ENCODE measurements at regions not wholly inside any gene's neighbourhood (a gene's known extent, or its start where the extent isn't known, plus 50 kb on each side); places are given as distances from the start of the nearest gene placed in this dataset.

- H3K27ac ChIP-seq, result no peak overlapping the region
- H3K4me3 ChIP-seq, result no peak overlapping the region
- no peak for ATAC-seq (ENCODE audit: insufficient number of reproducible peaks, low FRiP score, low read depth)
- TF ChIP-seq CTCF (IDR thresholded peaks at IDR 0.05), result no peak
- H3K9me3 ChIP-seq, result no peaks in the 10 kb centered on the region
- H3K4me1 ChIP-seq (ENCODE audit: control insufficient read depth in 1 of 2, low read depth in 2 of 2), result no peaks in the 10 kb centered on the region
- DNase-seq (ENCODE audit: low spot score), result no peak
- H3K27me3 ChIP-seq (replicated peaks; ENCODE audit: insufficient read depth), result no peaks in the 10 kb centered on the region
- H3K36me3 ChIP-seq, result no peaks in the 10 kb centered on the region
Observed at GRCh38 chr9:95586326-95586725, 69.6 kb upstream of the PTCH1 start.

- Histone ChIP-seq H3K4me3 (no peak overlapping the region), H3K9me3 (no peaks in the 10 kb centered on the region), H3K27me3 (replicated peaks; ENCODE audit: insufficient read depth) (no peaks in the 10 kb centered on the region), H3K36me3 (no peaks in the 10 kb centered on the region), H3K4me1 (ENCODE audit: control insufficient read depth in 1 of 2, low read depth in 2 of 2) (no peaks in the 10 kb centered on the region), H3K27ac (no peak overlapping the region)
- no peak for TF ChIP-seq CTCF (IDR thresholded peaks at IDR 0.05)
- no peak for DNase-seq (ENCODE audit: low spot score)
- no peak for ATAC-seq (ENCODE audit: insufficient number of reproducible peaks, low FRiP score, low read depth)
Observed at GRCh38 chr9:95585824-95586223, 69.1 kb upstream of the PTCH1 start.

GRCh38 chr9:95584176-95584575 is 67.4 kb upstream of the PTCH1 start:
- Histone ChIP-seq H3K27ac (no peak overlapping the region), H3K36me3 (no peaks in the 10 kb centered on the region), H3K27me3 (replicated peaks; ENCODE audit: insufficient read depth) (no peaks in the 10 kb centered on the region), H3K4me3 (no peak overlapping the region), H3K4me1 (ENCODE audit: control insufficient read depth in 1 of 2, low read depth in 2 of 2) (no peaks in the 10 kb centered on the region), H3K9me3 (no peaks in the 10 kb centered on the region)
- ATAC-seq (ENCODE audit: insufficient number of reproducible peaks, low FRiP score, low read depth) (no peak), DNase-seq (ENCODE audit: low spot score) (no peak)
- no peak for TF ChIP-seq CTCF (IDR thresholded peaks at IDR 0.05)

- H3K27ac ChIP-seq, result no peak overlapping the region
- TF ChIP-seq CTCF (IDR thresholded peaks at IDR 0.05), result no peak
- H3K36me3 ChIP-seq, result no peaks in the 10 kb centered on the region
- H3K4me1 ChIP-seq (ENCODE audit: control insufficient read depth in 1 of 2, low read depth in 2 of 2), result no peaks in the 10 kb centered on the region
- DNase-seq (ENCODE audit: low spot score) (no peak), ATAC-seq (ENCODE audit: insufficient number of reproducible peaks, low FRiP score, low read depth) (no peak)
- H3K9me3 ChIP-seq, result no peaks in the 10 kb centered on the region
- H3K27me3 ChIP-seq (replicated peaks; ENCODE audit: insufficient read depth), result no peaks in the 10 kb centered on the region
- no peak overlapping the region for H3K4me3 ChIP-seq
Observed at GRCh38 chr9:95581900-95582299, 65.1 kb upstream of the PTCH1 start.

- no peak for TF ChIP-seq CTCF (IDR thresholded peaks at IDR 0.05)
- Histone ChIP-seq H3K9me3 (no peaks in the 10 kb centered on the region), H3K4me3 (no peak overlapping the region), H3K27me3 (replicated peaks; ENCODE audit: insufficient read depth) (no peaks in the 10 kb centered on the region), H3K36me3 (no peaks in the 10 kb centered on the region), H3K4me1 (ENCODE audit: control insufficient read depth in 1 of 2, low read depth in 2 of 2) (no peaks in the 10 kb centered on the region), H3K27ac (no peak overlapping the region)
- DNase-seq (ENCODE audit: low spot score) (no peak), ATAC-seq (ENCODE audit: insufficient number of reproducible peaks, low FRiP score, low read depth) (no peak)
Observed at GRCh38 chr9:95580812-95581761, 64.3 kb upstream of the PTCH1 start.

All from thoracic aorta (tissue), 2 donors.